ENCODE measurements at regions not wholly inside any gene's neighbourhood (a gene's known extent, or its start where the extent isn't known, plus 50 kb on each side); places are given as distances from the start of the nearest gene placed in this dataset.
"Not testable (repeated sequence)": the region's sequence is repeated elsewhere in the genome, so short reads cannot be mapped to it uniquely, and the experiment has no call there.

DNA sequence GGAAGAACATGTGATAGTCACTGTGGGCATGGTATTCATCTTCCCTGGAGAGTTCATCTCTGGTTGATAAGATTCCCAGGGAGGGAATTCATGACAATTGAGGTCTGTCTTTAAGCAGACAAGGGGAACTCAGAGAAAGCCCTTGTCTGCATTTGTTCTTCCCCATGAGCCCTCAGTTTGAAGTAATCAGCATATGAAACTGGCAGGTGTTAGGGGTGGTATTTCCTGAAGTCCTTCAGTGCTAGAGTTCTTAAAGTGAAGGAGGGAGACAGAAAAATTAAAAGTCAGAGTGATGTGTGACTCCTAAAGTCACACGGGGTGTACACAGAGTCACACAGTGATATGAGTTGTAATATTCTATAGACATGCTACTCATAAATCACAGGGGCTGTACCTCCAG, 60.6 kb upstream of the SYK start:
- no peak for DNase-seq (ENCODE audit: low read depth)

DNA sequence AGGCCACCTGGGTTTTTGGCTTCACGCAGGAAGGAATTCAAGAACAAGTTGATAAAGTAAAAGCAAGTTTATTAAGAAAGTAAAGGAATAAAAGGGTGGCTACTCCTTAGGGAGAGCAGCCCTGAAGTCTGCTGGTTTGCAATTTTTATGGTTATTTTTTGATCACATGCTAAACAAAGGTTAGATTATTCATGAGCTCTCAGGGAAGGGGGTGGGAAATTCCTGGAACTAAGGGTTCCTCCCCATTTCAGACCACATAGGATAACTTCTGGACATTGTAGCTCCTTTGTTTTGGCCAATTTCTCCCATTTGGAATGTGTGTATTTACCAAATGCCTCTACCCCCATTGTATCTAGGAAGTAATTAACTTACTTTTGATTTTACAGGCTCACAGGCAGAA, 63.9 kb upstream of the SYK start:
- DNase-seq (ENCODE audit: low read depth) = no peak

DNA sequence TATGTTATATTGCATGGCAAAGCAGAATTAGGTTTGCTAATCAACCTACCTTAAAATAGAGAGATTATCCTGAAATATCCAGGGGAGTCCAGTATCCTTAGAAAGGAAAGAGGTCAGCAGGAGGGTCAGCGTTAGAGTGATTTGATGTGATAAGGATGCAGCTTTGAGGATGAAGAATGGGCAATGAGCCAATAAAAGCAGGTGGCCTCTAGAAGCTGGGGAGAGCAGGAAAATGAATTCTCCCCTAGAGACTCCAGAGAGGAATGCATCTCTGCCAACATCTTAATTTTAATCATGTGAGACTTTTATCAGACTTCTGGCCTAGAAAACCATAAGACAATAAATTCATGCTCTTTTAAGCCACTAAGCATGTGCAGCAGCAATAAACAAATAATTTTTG, 65.7 kb upstream of the SYK start:
- no peak for DNase-seq (ENCODE audit: low read depth)

DNA sequence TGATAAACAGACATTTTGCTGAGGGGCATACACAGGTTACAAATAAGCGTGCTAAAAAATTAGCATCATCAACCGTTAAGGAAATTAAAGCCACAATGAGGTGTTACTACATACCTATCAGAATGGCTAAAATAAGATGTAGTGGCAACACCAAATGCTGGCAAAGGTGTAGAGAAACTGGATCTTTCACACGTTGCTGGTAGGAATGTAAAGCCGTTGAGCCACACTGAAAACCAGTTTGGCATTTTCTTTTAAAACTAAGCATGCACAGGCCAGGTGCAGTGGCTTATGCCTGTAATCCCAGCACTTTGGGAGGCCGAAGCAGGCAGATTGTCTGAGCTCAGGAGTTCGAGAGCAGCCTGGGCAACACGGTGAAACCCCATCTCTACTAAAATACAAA, 67.0 kb upstream of the SYK start:
- no peak for DNase-seq (ENCODE audit: low read depth)

DNA sequence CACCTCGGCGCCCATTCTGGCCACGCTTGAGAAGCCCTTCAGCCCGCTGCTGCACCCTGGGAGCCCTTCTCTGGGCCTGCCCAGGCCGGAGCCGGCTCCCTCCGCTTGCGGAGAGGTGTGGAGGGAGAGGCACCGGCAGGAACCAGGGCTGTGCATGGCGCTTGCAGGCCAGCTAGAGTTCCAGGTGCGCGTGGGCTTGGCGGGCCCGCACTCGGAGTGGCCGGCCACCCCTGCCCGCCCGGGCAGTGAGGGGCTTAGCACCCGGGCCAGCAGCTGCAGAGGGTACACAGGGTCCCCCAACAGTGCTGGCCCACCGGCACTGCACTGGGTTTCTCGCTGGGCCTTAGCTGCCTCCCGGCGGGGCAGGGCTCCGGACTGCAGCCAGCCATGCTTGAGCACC, 72.3 kb upstream of the SYK start:
- DNase-seq (ENCODE audit: low read depth) = no peak

DNA sequence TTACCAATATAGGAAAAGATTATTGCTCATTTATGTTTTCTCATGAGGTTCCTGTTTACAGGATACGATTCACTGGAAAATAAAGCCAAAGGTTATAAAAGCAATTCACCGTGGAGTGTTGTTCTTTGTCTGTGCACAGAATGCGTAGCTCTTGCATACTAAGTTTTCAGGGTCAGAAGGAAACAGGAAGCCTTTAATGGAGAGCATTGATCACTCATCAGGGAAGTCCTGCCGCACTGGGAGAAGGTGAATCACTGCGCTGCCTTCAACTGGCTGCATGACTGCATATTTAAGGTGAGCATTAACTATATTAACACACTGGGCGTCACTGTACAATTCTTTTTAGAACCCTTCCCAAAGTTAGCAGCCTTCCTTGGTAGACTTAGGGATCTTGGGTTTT, 74.1 kb upstream of the SYK start:
- DNase-seq (ENCODE audit: low read depth) = no peak

DNA sequence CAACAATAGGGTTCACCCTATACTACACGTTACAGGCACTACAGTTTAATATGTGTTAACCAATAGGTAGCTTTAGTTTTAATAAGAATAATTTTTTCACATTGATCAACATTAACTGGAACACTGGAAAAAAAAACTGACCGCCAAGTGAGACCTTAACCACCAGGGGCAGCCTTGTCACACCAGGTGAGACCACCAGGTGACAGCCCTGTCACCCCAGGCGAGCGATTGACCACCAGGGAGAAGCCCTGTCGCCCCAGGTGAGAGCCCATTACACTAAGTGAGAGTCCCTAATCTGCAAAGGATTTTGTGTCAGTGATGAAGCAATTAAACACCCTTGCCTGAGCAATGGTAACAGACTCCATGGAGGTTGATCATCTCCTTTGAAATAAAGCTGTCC, 75.4 kb upstream of the SYK start:
- DNase-seq (ENCODE audit: low read depth) = no peak

DNA sequence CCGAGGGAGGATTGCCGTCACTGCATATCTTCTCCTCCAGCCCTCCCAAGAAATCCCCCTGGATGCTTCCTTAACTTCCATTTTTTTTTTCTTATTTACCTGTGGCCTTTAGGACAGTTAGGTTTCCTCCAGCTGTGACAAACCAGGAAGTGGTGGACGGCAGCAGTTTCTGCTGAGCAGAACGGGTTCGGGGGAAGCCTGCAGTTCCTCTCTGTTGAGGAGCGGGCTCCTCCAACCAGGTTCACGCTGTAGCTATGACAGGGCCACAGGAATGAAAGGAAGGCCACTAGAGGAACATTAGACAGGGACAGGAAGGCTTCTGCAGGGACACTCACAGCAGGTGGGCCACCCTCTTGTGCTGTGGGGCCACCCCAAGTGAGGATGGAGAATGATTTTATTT, 76.7 kb upstream of the SYK start:
- no peak for DNase-seq (ENCODE audit: low read depth)

DNA sequence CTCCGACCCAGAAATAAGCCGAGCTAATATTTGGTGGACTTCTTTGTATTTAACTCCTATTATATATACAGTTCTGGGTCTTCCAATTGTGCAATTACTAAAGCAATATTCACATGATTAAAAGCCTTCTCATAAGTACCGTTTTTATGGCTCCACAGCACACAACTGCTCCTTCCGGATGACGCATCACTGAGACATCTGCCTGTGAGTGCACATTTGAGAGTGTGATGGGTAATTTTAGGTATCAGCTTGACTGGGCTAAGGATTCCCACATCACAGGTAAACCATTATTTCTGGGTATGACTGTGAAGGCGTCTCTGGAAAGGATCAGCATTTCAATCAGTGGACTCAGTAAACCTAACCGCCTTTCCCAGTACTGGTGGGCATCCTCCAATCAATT, 77.5 kb upstream of the SYK start:
- peak; percentile 37 for DNase-seq (ENCODE audit: low read depth)

DNA sequence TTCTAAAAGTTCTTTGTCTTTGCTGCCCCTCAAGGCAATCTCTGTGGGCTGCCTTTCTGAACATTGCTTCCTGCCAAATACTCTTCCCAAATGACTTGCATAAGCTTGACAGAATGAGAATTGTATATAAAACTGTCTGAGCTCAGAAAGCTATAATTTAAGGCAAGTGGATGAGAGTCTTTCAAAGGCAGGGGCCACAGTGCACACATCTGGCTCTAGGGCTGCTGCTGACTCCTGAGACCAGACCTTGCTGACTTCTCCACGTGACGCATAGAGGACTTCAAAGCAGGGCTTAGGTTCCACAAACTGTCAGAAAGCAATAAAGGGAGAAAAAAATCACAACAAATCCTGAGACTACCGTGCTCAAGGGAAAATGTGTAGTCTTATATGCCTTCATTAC, 79.4 kb upstream of the DIRAS2 start:
- DNase-seq (ENCODE audit: low read depth) = no peak

DNA sequence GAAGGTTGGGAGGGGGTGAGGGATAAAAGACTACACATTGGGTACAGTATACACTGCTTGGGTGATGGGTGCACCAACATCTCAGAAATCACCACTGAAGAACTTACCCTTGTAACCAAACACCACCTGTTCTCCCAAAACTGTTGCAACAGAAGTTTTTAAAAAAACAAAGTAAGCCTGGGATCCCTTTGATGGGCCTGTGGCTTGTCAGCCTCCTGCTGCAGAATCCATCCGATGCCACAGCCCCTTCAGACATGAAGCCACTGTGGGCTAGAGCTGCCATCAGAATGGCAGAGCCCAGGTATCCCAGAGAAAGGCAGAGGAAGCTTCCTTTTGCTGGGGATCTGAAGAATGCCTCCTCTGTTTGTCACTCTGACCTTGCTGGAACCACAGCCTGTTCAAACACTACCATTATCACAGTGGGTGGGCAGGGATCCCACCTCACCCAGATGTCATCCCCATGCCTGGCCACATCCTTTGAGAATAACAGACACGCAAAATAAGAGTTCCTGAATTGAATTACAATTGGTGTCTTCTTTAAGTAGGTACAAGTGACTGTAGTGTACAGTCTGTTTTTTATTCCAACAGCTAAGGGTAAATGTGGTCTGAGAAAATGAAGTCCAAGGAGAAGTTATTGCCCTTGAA, 78.1 kb upstream of the DIRAS2 start:
- no peak for DNase-seq (ENCODE audit: low read depth)

DNA sequence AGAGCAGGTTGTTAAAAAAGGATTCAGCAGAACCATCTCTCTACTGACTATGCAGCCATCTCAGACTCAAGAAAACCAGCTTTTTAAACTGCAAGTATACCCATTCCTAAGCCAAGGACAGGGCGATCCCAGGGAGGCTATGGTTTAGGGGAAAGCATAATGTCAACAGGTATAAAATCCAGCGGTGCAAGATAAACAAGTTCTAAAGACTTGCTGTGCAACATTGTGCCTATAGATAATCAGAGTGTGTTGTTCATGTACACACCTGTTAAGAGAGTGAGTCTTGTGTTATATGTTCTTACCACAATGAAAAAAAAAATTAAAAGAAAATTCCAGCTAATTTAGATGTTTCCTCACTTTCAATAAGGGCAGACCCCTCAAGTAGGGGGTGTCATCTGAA, 63.6 kb upstream of the DIRAS2 start:
- no peak for DNase-seq (ENCODE audit: low read depth)

DNA sequence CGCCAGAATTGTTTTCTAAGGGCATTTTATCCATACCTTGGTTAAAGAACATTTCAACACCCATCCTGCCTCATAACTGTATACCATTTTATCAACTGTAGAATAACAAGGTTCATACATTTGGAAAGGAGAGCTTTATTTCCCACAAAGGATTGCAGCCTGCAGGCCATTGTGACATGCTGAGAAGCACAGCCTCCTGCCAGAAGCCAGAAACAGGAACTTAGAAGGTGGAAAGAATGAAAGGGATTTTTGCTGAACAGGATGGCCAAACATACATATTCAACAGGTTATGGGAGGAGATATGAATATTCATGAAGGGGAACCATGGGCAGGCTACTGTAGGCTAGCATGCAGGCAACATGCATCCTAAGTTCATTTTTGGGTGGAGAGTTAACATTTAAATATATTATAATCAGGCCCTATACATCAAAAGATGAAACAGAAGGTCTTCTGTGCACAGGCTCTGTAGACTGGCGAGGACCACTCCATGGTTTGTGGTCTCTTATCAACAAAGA, 59.9 kb upstream of the DIRAS2 start:
- no peak for DNase-seq (ENCODE audit: low read depth)

DNA sequence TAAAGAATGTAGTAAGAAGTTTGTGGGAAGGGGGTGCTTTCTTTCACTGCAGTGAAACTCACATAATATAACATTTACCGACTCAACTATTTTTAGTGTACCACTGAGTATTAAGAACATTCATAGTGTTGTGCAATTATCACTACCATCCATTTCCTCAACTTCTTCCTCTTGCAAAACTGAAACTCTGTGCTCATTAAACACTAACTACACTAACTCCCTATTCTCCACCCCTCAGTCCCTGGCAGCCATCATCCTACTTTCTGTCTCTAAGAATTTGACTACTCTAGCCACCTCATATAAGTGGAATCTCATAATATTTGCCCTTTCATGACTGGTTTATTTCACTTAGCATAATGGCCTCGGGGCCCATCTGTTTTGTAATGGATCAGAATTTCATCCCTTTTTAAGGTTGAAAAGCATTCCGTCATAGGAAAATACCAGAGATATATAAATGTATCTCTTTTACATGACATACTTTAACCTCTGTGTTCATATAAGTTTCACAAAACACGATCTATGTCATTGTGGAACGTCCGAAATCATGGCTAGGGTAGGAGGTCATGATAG, 56.3 kb upstream of the DIRAS2 start:
- DNase-seq (ENCODE audit: low read depth) = no peak

DNA sequence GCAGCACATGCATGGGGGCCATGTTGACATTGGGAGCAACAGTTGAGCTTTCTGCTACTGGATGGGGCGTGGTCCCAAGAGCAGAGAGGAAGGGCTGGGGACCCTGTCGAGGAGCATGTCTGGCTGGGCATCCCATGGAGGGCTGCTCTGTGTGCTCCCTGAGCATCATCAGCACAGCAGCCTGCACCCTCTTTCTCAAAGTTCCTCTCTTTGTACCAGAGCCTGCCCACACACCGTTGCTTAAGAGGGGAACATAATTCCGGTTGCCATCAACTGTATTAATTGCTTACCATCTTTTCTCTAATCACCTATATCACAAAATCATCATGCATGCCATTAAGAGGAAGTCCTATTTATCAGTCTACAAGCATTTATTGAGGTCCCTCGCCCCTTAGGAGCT, 55.2 kb upstream of the DIRAS2 start:
- DNase-seq (ENCODE audit: low read depth) = no peak

DNA sequence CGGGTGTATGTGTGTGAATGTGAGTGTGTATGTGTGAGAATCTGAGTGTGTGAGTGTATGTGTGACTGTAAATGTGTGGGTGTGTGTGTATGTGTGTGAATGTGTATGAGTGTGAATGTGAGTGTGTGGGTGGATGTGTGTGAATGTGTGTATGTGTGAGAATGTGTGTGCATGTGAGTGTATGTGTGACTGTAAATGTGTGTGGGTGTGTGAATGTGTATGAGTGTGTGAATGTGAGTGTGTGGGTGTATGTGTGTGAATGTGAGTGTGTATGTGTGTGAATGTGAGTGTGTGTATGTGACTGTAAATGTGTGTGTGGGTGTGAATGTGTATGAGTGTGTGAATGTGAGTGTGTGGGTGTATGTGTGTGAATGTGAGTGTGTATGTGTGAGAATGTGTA, 51.6 kb upstream of the DIRAS2 start:
- not testable (repeated sequence) for DNase-seq (ENCODE audit: low read depth)
